GM21360 (cell line): ENCODE measurements at regions not wholly inside any gene's neighbourhood (a gene's known extent, or its start where the extent isn't known, plus 50 kb on each side); places are given as distances from the start of the nearest gene placed in this dataset.
"Not testable (repeated sequence)": the region's sequence is repeated elsewhere in the genome, so short reads cannot be mapped to it uniquely, and the experiment has no call there.

Experiments
- ATAC-seq: cut with Tn5 transposase; IDR thresholded peaks from one replicate; pipeline ENCODE4 v1.9.1; 2021; ENCODE audit warnings: mild to moderate bottlenecking, moderate library complexity; ENCODE audit not compliant: unreplicated experiment

DNA sequence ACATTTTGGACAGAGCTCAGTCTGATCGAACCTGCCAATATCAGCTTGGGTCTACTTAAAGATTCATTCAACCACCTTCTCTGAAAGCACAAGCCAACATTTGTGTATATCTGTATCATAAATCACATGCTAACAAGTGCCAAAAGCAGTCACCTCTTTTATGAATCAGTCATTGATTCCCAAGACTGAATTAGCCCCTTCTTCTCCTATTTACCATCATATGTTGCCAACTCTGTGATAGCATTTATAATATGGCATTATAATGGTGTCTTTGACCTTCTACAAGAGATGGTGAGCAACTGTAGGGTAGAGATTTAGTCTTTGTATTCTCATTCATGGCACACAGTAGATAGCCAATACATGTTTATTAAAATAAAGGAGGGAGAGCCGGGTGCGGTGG is 61.4 kb downstream of the DDX53 start:
- ATAC-seq = no peak

DNA sequence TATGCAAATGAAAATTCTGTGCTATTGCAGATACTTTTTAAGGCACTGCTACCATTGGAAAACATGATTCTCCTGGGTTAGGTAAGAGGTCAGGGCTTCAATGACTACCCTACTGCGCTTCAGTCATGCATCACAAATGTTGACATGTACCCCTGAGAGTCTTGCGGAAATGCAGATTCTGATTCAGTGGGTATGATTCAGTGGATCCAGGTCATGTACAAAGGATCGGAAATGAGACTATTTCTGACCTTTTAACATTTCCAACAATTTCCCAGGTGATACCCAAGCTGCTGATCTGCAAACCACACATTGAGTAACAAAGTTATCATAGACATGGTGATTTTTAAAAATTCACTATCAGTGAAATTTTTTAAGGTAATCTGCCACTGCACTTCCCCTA is 62.6 kb downstream of the DDX53 start:
- ATAC-seq = no peak

DNA sequence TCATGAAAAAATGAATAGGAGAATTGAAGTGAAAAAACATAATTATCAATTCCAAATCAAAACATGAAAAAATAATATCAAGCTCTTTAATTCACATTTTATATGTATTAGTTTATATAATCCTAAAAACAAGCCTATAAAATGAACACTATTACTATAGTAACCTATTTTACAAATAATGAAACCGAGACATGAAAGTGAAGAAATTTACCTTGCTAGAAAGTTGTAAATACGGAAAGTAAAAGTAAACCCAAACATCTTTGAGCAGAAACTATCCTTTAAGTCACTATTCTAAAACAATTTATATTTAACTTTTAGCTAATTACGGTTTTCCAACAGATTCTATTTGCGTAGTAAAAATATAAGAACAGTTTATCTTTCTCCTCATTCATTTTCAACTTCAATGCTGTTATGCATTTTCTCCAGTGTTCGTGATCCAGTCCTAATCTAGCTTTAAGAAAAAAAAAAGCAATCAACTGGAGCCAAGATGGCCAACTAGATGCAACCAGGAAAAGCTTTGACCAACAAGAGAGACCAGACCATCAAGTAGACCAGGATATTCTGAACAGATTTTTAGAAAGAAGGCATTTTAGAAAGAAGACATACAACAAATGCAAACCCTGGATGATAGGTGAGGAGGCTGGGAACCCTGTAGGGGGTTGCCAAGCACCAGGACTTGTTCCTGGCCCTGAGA is 67.0 kb downstream of the DDX53 start:
- peak; percentile 63 for ATAC-seq

DNA sequence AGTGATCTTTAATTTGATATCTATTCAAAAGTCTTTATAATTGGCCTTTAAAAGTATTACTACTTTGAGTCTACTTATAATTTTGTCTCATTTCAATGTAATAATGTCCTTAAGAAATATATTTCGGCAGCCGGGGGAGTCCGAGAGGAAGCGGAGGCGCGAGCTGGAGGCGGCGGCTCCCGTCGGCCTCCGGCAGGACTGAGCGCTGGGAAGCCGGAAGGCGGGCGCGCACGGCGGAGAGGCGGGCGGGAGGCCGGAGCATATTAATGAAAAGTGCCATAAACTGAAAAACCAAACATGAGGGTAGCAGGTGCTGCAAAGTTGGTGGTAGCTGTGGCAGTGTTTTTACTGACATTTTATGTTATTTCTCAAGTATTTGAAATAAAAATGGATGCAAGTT is 75.7 kb downstream of the DDX53 start:
- not testable (repeated sequence) for ATAC-seq

DNA sequence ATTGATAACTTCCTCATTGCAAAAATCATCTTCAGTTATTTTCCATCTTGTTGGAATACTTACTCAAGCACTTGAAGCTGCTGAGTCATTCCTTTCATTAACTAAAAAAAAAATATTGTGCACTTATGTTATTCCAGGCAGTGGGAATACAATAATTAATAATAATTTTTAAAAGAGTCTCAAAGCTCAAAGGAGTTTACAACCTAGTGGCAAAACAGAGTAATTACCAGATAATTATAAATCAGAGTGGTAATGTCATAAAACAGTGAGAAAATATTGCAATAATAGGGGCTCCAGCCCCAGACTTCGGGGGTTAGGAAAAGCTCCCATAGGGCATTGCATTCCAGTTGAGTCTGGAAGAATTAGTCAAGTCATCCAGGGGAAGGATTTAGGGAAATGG is 79.6 kb downstream of the DDX53 start:
- no peak for ATAC-seq

DNA sequence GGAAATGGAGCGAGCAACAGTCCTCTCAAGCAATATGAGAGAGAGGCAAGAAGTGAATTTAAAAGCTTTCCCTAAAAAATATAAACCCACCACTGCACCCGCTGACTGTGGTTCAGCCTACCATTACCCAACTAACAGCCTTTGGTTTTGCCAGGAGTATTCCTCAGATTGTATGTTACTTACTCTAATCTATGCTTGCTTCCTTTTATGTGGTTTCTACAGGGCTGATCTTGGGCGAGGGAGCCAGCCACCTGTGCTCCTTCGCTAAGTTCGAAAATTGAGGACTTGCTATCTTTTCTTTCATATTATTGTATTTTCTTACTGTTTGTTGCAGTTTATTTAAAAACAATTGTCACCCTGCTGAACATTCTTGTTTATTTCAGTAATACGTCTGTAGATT is 101.1 kb downstream of the DDX53 start:
- no peak for ATAC-seq

DNA sequence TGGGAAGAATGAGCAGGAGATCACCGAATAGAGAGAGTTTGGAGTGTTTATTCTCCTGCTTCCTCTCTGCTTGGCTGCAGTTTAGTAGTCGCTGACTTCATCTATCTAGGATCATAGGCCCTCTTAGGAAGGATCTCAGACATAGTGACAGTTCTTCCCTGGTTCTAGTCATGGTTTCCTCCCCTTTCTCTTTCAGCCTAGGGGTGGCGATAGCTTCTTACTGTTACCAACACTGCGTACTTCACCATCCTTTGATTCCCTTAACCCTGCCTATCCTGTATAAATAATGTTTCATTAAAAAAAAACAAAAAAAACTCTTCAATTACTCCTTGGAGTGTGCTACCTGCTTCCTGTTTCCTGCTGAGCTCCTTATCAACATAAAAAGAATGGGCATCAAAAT is 103.8 kb downstream of the DDX53 start:
- ATAC-seq = no peak

DNA sequence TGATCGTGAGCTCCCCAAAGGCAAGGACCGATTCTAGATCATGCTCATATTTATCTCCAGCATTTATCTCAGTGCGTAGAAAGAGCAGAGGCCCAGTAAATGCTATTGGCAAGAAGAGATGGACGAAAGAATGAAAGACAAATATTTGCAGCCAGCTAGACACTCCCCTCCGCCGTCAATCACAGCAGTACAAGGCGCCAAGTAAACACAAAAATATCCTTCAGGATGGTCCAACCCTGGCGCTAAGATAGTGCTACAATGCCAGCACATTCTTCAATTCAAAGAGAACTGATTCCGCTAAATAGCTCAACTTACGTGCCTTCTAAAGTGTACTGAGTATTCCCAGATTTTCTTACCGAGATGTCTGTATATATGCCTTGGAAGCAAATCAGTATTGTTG is 114.5 kb downstream of the DDX53 start:
- ATAC-seq = no peak

DNA sequence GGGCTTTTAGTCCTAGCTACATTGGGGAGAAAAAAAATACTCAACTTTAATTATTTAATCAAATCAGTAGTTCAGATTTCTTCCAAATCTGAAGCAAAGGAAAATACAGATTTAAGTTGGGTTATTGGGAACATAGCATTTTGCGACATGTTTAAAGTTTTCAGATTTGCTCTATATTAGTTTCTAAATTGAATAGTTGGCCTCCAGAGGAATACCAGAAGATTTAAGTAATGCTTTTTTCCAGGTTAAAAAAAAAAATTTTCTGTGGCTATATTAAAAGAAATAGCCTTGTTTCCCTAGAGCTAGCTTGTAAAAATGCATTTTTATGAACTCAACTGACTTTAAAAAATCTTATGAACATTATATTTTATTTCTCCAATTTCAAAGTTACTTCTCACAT is 115.9 kb downstream of the DDX53 start:
- no peak for ATAC-seq

DNA sequence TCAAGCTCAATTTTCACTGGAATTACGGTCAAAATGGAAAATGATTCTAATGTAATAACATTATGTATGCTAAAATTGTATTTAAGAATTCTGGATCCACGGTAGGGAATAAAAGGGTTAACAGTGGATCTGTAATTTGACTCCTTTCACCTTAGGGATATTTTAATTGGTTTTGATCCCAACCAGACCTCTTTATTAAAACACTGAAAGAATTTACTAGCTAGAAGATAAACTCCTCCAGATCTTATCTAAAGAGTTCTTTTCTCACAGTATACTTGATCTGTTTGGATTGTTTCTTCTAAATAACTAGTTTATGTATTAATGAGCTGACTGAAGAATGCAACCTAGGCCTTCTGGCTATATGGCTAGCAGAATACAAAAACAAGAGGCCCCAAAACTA is 118.4 kb downstream of the DDX53 start:
- ATAC-seq = no peak

DNA sequence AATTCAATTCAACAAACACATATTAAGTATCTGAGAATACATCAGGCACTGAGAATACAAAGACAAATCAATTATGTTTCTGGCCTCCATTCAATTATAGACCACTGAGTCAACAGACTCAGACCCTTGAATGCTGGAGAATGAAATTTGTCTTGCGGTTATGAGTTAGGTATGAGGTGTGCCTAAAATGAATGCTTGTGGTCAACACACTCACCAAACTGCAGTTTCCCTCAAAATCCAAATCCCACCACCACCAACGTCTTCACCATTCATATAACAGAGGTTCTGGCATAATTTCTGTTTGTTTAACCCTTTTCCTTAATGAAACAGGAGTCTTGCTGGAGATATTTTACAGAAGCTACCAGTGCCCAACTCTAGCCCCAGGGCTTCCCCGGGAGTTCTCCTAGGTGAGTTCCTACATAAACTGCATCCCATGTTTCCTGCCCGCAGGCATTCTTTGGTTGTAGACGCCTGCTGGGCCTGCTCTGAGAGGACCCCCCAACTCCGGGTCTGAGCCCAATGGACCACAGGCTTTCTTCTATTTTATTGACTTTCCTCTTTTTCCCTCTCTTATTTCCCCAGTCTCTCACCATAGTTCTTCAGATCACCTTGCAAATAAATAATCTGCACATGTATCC is 119.2 kb downstream of the DDX53 start:
- no peak for ATAC-seq

DNA sequence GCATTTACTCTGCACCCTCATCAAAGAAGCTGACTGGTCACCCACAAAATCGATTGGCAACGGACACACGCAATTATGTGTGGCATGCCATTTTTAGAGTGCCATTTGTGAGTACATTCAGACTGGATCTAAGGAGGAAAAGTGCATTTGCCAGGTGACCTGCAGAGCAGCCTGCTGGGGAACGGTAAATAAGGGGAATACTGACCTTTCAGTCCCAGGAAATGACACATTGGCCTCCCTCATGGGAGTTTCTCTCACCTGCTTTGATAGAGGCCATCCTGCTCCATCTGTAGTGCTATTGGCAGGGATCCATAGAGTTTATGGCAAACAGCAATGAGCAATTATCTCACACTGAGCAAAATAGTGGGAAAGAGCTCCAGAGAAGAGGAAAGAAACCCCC is 127.8 kb downstream of the DDX53 start:
- ATAC-seq = no peak

DNA sequence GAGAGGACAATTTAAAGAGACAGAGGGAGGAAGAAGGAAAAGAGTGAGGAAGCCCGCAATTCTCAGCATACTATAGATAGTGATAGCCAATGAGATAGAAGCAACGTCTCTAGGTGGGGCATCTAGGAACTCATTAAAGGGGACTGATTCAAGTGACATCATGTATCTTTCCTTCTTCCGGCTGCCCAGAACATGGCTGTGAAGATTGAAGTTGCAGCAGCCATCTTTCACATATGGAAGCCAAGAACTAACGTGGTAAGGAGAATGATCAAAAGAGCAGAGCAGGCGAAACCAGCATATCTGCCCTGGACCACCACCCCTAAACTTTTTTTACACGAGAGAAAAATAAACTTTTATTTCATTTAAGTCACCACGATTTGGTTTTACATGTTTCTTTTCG is 133.8 kb downstream of the DDX53 start:
- ATAC-seq = no peak

DNA sequence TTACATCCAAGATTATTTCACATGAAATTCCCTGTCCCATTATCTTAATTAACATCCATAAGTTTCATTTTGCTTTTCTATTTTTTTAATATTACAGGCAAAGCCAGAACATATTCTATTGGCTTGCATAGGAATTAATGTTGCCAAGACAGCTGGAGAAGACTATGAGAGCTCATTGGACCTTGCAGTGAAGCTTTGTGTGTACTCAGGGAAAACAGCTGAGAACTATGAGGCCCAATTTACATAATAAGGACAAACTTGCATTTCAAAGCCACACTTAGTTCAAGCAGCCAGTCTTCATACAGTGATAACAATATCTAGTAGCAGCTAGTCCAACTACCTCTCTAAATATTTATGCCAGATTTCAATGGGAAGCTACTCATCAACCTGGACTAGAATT is 134.4 kb downstream of the DDX53 start:
- ATAC-seq = no peak

DNA sequence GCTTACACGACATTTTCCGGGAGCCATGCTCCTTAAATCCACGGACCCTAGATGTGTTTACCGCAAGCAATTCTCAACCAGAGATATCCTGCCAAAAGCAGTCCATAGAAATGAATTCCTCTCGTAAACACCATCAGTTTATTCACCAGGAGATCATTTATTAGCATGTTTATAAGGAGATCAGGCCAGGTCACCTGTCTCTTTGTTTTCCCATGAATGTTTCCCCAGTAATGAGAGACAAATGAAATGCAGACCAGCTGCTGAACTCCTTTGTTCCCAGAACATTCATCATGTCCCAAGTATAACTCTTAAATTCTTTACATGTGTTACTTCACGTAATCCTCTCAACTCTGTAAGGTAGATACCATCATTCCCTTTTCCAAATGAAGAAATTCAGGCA is 137.1 kb downstream of the DDX53 start:
- ATAC-seq = no peak

DNA sequence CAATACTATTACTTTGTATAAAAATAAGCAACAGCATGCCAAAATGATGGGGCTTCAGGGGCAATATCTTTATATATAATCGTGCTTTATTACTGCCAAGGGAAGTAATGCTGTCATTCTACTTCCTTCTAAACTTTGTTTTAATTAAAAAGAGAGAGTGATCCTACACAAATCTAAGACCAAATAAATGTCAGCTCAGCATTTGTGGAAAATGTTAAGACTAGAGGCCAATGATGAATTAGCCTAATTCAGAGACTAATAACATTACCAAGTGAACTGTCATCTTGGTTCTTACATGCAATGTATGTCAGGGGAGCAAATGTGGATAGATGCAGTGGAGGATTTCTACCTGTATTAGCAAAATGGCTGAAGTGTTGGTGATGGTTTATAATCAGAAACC is 166.4 kb upstream of the PTCHD1 start:
- no peak for ATAC-seq

DNA sequence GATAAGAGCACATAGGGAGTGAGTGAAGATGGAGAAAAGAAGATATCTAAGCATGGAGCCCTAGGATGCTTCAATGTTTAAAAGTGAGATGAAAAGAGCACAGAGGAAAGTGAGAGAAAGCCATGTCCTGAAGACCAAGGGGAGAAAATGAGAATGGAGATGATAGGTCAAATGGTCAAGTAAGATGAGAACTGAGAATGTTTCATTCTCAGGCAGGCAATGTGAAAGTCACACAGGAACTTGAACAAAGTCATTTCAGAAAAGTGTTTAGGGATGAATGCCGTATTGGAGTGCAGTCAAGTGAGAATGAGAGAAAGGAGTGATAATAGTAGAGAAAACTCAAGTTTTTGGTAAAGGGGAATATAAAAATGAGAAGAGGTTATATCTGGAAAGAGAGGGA is 148.7 kb upstream of the PTCHD1 start:
- peak; percentile 59 for ATAC-seq

DNA sequence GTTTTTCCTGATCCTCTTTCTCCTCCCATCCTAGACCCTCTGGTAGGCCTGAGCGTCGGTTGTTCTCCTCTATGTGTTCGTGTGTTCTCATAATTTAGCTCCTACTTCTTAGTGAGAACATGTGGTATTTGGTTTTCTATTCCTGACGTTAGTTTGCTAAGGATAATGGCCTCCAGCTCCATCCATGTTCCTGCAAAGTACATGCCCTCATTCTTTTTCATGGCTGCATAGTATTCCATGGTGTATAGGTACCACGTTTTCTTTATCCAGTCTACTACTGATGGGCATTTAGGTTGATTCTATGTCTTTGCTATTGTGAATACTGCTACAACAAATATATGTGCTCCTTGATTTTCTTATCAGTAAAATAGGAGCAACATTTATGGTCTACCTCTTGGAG is 146.8 kb upstream of the PTCHD1 start:
- ATAC-seq = no peak

DNA sequence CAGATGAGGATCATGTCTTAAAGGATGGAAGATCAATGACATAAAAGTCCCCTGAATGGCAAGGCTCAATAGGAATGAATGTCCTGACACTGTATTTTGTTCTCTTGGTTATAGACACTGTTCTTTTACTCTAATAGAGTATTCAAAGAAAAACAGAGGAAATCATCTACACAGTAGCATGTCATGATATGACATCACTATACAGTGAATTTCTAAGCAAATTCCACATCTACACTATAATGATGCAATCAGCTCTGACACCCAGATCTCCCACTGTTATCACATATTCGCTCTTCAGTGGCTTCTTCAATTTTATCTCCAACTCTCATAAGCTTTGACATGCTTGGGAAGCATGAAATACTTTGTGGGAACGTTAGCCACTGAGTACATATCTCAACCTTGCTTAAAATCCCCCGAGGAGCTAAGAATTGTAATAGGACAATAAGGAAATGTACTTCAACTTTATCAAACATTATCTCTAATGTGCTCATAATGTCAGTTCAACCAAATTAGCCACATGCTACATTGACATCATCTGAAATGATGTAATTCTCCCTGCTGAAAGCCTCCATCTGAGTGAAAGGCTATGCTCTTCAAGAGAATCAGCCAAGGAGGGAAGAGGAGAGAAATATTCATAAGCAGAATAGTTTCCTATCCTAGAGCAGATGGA is 139.6 kb upstream of the PTCHD1 start:
- ATAC-seq = no peak

DNA sequence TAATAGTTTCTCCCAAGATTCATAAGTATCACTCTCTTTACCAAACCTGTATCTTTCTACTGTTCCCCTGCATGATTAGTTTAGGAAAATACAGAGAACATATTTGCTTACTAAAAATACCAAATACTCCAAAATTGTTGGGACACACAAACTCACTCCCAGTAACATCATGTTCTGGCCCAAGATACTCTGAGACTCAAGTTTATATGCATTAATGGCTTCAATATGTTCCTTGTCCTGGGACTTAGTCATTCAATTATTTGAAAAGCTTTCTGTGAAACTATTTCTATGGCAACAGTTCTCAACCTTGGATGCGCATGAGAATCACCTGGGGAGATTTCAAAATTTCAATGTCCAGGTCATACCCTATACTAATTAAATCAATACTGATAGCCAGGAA is 138.9 kb upstream of the PTCHD1 start:
- ATAC-seq = no peak

DNA sequence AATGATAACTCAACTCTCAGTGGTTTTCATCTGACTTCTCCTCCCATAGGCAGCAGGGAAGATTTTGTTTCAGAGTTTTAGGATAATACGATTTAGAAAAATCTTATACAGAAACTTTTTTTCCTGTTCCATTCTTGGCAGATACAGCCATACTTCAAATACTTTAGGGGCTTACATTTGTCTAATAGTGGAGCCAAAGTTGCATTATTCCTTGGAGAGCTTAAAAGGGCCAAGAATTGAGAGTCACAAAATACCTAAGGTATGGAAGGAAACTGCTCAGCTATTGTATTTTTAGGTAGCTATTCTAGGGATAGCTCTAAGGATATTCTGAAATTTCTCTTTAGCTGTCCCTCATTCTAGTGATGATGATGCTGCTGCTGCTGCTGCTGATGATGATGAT is 132.9 kb upstream of the PTCHD1 start:
- no peak for ATAC-seq

DNA sequence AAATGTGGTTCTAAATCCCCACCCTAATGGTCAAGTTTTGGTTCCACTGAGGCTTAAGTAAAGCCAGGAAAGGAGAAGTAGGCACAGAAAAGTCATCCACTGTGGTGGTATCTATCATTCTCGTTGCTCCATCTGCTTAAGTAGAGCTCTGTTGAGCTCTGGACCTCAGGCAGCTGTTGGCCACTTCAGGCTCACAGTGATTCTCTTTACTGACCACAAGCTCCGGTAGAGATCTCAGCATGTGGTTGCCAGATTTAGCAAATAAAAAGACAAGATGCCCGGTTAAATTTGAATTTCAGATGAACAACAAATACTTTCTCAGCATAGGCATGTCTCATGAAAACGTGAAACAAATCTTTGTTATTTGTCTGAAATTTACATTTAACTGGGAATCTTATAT is 132.3 kb upstream of the PTCHD1 start:
- no peak for ATAC-seq

DNA sequence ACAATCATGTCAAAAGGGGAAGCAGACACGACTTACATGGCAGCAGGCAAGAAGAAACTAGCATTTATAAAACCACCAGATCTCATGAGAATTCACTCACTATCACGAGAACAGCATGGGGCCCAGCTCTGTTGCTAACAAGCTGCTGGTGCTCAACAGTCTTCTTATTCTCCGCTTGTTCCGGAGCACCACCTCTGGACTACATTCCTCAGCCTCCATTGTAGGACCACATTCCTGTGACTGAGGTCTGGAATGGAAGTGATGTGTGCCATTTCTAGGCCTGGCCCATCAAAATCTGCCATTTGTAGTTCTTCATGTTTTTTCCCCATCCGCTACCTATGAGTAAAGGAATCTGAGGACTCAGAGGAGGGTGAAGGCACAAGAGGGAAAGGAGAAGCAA is 111.5 kb upstream of the PTCHD1 start:
- no peak for ATAC-seq
